Endothelial cell of umbilical vein (primary cell): ENCODE measurements at regions not wholly inside any gene's neighbourhood (a gene's known extent, or its start where the extent isn't known, plus 50 kb on each side); places are given as distances from the start of the nearest gene placed in this dataset.
"Not testable (repeated sequence)": the region's sequence is repeated elsewhere in the genome, so short reads cannot be mapped to it uniquely, and the experiment has no call there.

Experiments
- BruUV-seq: library from RNA; stranded (reverse); fragments of 400-500 nt; replicated peaks from 2 replicates; lab custom pipeline; 2021; lab: Mats Ljungman, UMichigan
- CTCF ChIA-PET: fragments of 300-600, 350-600 bp; sonication (Branson Sonifier 250); formaldehyde crosslinking; loops from one replicate; lab custom pipeline; 2021; ENCODE audit warnings: antibody characterized with exemption, inconsistent platforms; lab: Charles Lee
- POLR2A ChIA-PET: fragments of 300-600, 350-600 bp; sonication (Branson Sonifier 250); formaldehyde crosslinking; loops from one replicate; lab custom pipeline; 2021; ENCODE audit warnings: antibody characterized with exemption, inconsistent platforms; lab: Charles Lee
- DNase-seq: peaks from one replicate; pipeline ENCODE4 v3.0.0-alpha.2; 2011; ENCODE audit warnings: low read depth, low spot score
- FAIRE-seq: peaks from 2 replicates; lab custom pipeline; 2011; peaks lifted over from hg19 to GRCh38; lab: Jason Lieb, UNC
- H2AFZ ChIP-seq: 2 replicates; pipeline ENCODE4 v1.6.0; 2012; ENCODE audit warnings: low read depth, low read length, control low read depth, inconsistent platforms
- H3K27ac ChIP-seq: 2 replicates; pipeline ENCODE4 v1.5.1; 2011; ENCODE audit warnings: low read depth, mild to moderate bottlenecking, control low read depth, low read length, moderate library complexity; ENCODE audit not compliant: insufficient read depth
- H3K27me3 ChIP-seq, 2 experiments: 2 replicates each; pipeline versions ENCODE4 v1.6.0 to v1.6.1; 2011; ENCODE audit warnings: low read length in 2 of 2, mixed read lengths in 1 of 2; ENCODE audit not compliant: control insufficient read depth in 2 of 2, insufficient read depth in 2 of 2
- H3K36me3 ChIP-seq, 2 experiments: 2 replicates in 1 of 2; 3 replicates in 1 of 2; pipeline ENCODE4 v1.5.1; 2011; ENCODE audit warnings: low read length in 2 of 2, mild to moderate bottlenecking in 1 of 2, moderate library complexity in 1 of 2; ENCODE audit not compliant: control insufficient read depth in 2 of 2, insufficient read depth in 2 of 2; ENCODE audit errors: extremely low read depth in 1 of 2
- H3K4me1 ChIP-seq: 3 replicates; pipeline ENCODE4 v1.5.1; 2011; ENCODE audit warnings: mild to moderate bottlenecking, low read length; ENCODE audit not compliant: control insufficient read depth, insufficient read depth; ENCODE audit errors: extremely low read depth
- H3K4me2 ChIP-seq: 2 replicates; pipeline ENCODE4 v1.6.1; 2011; ENCODE audit warnings: low read length, control low read depth, mixed read lengths; ENCODE audit not compliant: insufficient read depth
- H3K4me3 ChIP-seq, 3 experiments: fragments of 200-600 bp in 1 of 3; sonication (generic), shearing (Covaris generic) in 1 of 3; replicated peaks in 1 of 3; 2 replicates each; pipeline ENCODE4 v1.5.1; 2011 to 2016; ENCODE audit warnings: control low read depth in 3 of 3, low read length in 3 of 3, mild to moderate bottlenecking in 2 of 3, inconsistent platforms in 1 of 3, low read depth in 1 of 3, moderate library complexity in 1 of 3; ENCODE audit not compliant: insufficient read depth in 1 of 3
- H3K79me2 ChIP-seq: 2 replicates; pipeline ENCODE4 v1.6.0; 2012; ENCODE audit warnings: low read length, inconsistent platforms; ENCODE audit not compliant: control insufficient read depth, insufficient read depth
- H3K9ac ChIP-seq: replicated peaks from 2 replicates; pipeline ENCODE3; 2011; ENCODE audit warnings: low read length, control low read depth; ENCODE audit not compliant: insufficient read depth; ENCODE audit errors: extremely low read depth
- H3K9me1 ChIP-seq: replicated peaks from 3 replicates; pipeline ENCODE4 v1.6.0; 2011; ENCODE audit warnings: mild to moderate bottlenecking, low read length; ENCODE audit not compliant: control insufficient read depth, insufficient read depth; ENCODE audit errors: extremely low read depth
- H3K9me3 ChIP-seq: replicated peaks from 2 replicates; pipeline ENCODE4 v1.5.1; 2012; ENCODE audit warnings: low read length, inconsistent platforms; ENCODE audit not compliant: control insufficient read depth, insufficient read depth
- H4K20me1 ChIP-seq: replicated peaks from 2 replicates; pipeline ENCODE3; 2011; ENCODE audit warnings: mild to moderate bottlenecking, low read length; ENCODE audit not compliant: control insufficient read depth, insufficient read depth; ENCODE audit errors: extremely low read depth
- EZH2 ChIP-seq: IDR thresholded peaks from 2 replicates; pipeline ENCODE4 v1.6.1; 2012; ENCODE audit warnings: borderline replicate concordance, low read depth, mild to moderate bottlenecking, moderate library complexity, low read length, inconsistent platforms; ENCODE audit not compliant: severe bottlenecking
- FOS ChIP-seq: IDR thresholded peaks from 2 replicates; pipeline ENCODE4 v1.6.1; 2011; ENCODE audit warnings: mild to moderate bottlenecking, low read length, moderate library complexity, borderline replicate concordance; ENCODE audit not compliant: insufficient read depth
- GATA2 ChIP-seq: IDR thresholded peaks from 2 replicates; pipeline ENCODE4 v1.7.0; 2011; ENCODE audit warnings: low read depth, mild to moderate bottlenecking, moderate library complexity, mixed read lengths, low read length; ENCODE audit not compliant: insufficient read length, insufficient read depth
- JUN ChIP-seq: IDR thresholded peaks from 2 replicates; pipeline ENCODE4 v1.6.1; 2011; ENCODE audit warnings: borderline replicate concordance, low read depth; ENCODE audit not compliant: insufficient read length, insufficient read depth
- MAX ChIP-seq: IDR thresholded peaks from 2 replicates; pipeline ENCODE4 v1.6.1; 2011; ENCODE audit not compliant: insufficient read depth, insufficient read length
- MYC ChIP-seq: IDR thresholded peaks from one replicate; pipeline ENCODE4 v1.6.1; 2011; ENCODE audit warnings: mild to moderate bottlenecking, low read depth, low read length
- POLR2A ChIP-seq: IDR thresholded peaks from 2 replicates; pipeline ENCODE4 v1.6.1; 2012; ENCODE audit warnings: low read depth, mild to moderate bottlenecking, control low read depth, low read length
- POLR2AphosphoS5 ChIP-seq: IDR thresholded peaks from 2 replicates; pipeline ENCODE4 v1.6.1; 2012; ENCODE audit warnings: low read depth, mild to moderate bottlenecking, control low read depth, low read length, moderate library complexity; ENCODE audit not compliant: insufficient read depth
- dilution Hi-C: fragments of 300-500 bp; cut with MboI; formaldehyde crosslinking; loops from one replicate; pipeline ENCODE4 v1.15.0; 2019; ENCODE audit warnings: low sequenced_read_pairs; ENCODE audit not compliant: extremely low pct_ligation_motif_present
- intact Hi-C: fragments of 100-400 bp; cut with micrococcal nuclease; formaldehyde crosslinking; loops from one replicate; pipeline ENCODE4 v1.10.0; 2022
- TF ChIP-seq, protein P1 (sequence below), 2 donors: IDR thresholded peaks; 1 replicate in 1 of 2; 2 replicates in 1 of 2; pipeline ENCODE4 v1.5.1; 2011; ENCODE audit warnings: low read length in 2 of 2, mild to moderate bottlenecking in 2 of 2, moderate library complexity in 2 of 2, control low read depth in 1 of 2, inconsistent platforms in 1 of 2, low read depth in 1 of 2; ENCODE audit not compliant: insufficient read depth in 1 of 2; ENCODE audit errors: extremely low read depth in 1 of 2

GRCh38 chr6:117008618-117009017 lies 131.6 kb downstream of the RFX6 start:
- intact Hi-C loops: no loop called here

DNA sequence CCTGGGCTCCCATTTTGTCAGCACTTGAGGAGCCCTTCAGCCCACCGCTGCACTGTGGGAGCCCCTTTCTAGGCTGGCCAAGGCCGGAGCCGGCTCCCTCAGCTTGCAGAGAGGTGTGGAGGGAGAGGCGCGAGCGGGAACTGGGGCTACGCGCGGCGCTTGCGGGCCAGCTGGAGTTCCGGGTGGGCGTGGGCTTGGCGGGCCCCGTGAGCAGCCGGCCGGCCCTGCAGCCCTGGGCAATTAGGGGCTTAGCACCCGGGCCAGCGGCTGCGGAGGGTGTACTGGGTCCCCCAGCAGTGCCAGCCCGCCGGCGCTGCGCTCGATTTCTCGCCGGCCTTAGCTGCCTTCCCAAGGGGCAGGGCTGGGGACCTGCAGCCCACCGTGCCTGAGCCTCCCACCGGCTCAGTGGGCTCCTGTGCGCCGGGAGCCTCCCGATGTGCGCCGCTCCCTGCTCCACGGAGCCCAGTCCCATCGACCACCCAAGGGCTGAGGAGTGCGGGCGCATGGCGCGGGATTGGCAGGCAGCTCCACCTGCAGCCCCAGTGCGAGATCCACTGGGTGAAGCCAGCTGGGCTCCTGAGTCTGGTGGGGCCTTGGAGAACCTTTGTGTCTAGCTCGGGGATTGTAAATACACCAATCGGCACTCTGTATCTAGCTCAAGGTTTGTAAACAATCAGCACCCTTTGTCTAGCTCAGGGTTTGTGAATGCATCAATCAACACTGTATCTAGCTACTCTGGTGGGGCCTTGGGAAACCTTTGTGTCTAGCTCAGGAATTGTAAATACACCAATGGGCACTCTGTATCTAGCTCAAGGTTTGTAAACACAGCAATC lies 137.8 kb downstream of the RFX6 start:
- H4K20me1 ChIP-seq, H3K4me1 ChIP-seq, H3K27ac ChIP-seq, H2AFZ ChIP-seq, BruUV-seq, FAIRE-seq, CTCF ChIA-PET, H3K4me2 ChIP-seq, intact Hi-C loops, H3K9me3 ChIP-seq, DNase-seq, POLR2A ChIA-PET, H3K79me2 ChIP-seq, H3K4me3 ChIP-seq, H3K9ac ChIP-seq, H3K9me1 ChIP-seq, H3K27me3 ChIP-seq, dilution Hi-C loops, H3K36me3 ChIP-seq: not testable (repeated sequence)

More at GRCh38 chr6:117008618-117009017, 131.6 kb downstream of the RFX6 start:
- Histone ChIP-seq H3K27me3 (no peaks in the 10 kb centered on the region), H3K27ac (no peak overlapping the region), H3K4me1 (no peaks in the 10 kb centered on the region), H3K79me2 (no peaks in the 10 kb centered on the region), H3K9me3 (no peaks in the 10 kb centered on the region), H2AFZ (no peak overlapping the region), H3K9ac (no peak overlapping the region), H3K36me3 (no peaks in the 10 kb centered on the region), H3K4me2 (no peak overlapping the region), H4K20me1 (no peaks in the 10 kb centered on the region), H3K4me3 (no peak overlapping the region), H3K9me1 (no peaks in the 10 kb centered on the region)
- CTCF ChIA-PET: no interaction called here
- TF ChIP-seq GATA2 (no peak), JUN (no peak), EZH2 (no peak), POLR2A (no peak), MYC (no peak), MAX (no peak), POLR2AphosphoS5 (no peak), FOS (no peak)
- TF ChIP-seq, protein P1, sequence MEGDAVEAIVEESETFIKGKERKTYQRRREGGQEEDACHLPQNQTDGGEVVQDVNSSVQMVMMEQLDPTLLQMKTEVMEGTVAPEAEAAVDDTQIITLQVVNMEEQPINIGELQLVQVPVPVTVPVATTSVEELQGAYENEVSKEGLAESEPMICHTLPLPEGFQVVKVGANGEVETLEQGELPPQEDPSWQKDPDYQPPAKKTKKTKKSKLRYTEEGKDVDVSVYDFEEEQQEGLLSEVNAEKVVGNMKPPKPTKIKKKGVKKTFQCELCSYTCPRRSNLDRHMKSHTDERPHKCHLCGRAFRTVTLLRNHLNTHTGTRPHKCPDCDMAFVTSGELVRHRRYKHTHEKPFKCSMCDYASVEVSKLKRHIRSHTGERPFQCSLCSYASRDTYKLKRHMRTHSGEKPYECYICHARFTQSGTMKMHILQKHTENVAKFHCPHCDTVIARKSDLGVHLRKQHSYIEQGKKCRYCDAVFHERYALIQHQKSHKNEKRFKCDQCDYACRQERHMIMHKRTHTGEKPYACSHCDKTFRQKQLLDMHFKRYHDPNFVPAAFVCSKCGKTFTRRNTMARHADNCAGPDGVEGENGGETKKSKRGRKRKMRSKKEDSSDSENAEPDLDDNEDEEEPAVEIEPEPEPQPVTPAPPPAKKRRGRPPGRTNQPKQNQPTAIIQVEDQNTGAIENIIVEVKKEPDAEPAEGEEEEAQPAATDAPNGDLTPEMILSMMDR (IDR thresholded peaks at IDR 0.05; ENCODE audit: extremely low read depth in 1 of 2, insufficient read depth in 1 of 2, low read depth in 1 of 2, low read length in 2 of 2): no peak
- dilution Hi-C loops: no loop called here
- DNase-seq: no peak
- no peak for FAIRE-seq
- no TSS peak for BruUV-seq
- POLR2A ChIA-PET: no interaction called here

GRCh38 chr6:117015474-117015804 lies 138.4 kb downstream of the RFX6 start:
- intact Hi-C loops, H3K9ac ChIP-seq, H3K4me1 ChIP-seq, DNase-seq, FAIRE-seq, H2AFZ ChIP-seq, H3K27me3 ChIP-seq, H3K4me2 ChIP-seq, POLR2A ChIA-PET, H3K4me3 ChIP-seq, CTCF ChIA-PET, dilution Hi-C loops, H3K27ac ChIP-seq, H3K36me3 ChIP-seq, H3K9me3 ChIP-seq, BruUV-seq, H3K9me1 ChIP-seq, H4K20me1 ChIP-seq, H3K79me2 ChIP-seq: not testable (repeated sequence)
